ENCODE measurements at regions not wholly inside any gene's neighbourhood (a gene's known extent, or its start where the extent isn't known, plus 50 kb on each side); places are given as distances from the start of the nearest gene placed in this dataset.

GRCh38 chr4:19945979-19946380 is 305.7 kb upstream of the SLIT2 start:
- TF ChIP-seq CTCF (conservative IDR thresholded peaks at IDR 0.05; ENCODE audit: low read depth, low read length) (no peak), EZH2 (IDR thresholded peaks at IDR 0.05; ENCODE audit: borderline replicate concordance, low read depth, low read length, poor library complexity, severe bottlenecking) (no peak)
